Mesendoderm (in vitro differentiated cells): ENCODE measurements at regions not wholly inside any gene's neighbourhood (a gene's known extent, or its start where the extent isn't known, plus 50 kb on each side); places are given as distances from the start of the nearest gene placed in this dataset.

Experiments
- DNase-seq: peaks from one replicate; pipeline ENCODE4 v3.0.0; 2013
- H2AK5ac ChIP-seq: 2 replicates; pipeline ENCODE4 v1.6.1; 2013; ENCODE audit warnings: low read length, inconsistent platforms
- H2BK120ac ChIP-seq: 2 replicates; pipeline ENCODE4 v1.6.1; 2013; ENCODE audit warnings: low read depth, mild to moderate bottlenecking, low read length, moderate library complexity, mixed read lengths
- H2BK15ac ChIP-seq: replicated peaks from 2 replicates; pipeline ENCODE4 v1.6.1; 2013; ENCODE audit warnings: low read depth, mild to moderate bottlenecking, moderate library complexity
- H2BK5ac ChIP-seq: 2 replicates; pipeline ENCODE4 v1.6.1; 2013; ENCODE audit warnings: low read length, inconsistent platforms
- H3K18ac ChIP-seq: 2 replicates; pipeline ENCODE4 v1.6.1; 2013; ENCODE audit warnings: mild to moderate bottlenecking, low read length, mixed read lengths
- H3K23ac ChIP-seq: one replicate; pipeline ENCODE4 v1.6.1; 2013; ENCODE audit warnings: low read length
- H3K27ac ChIP-seq: 2 replicates; pipeline ENCODE4 v1.5.1; 2013; ENCODE audit warnings: low read depth, mild to moderate bottlenecking, inconsistent platforms, low read length, moderate library complexity
- H3K27me3 ChIP-seq: 2 replicates; pipeline ENCODE4 v1.6.1; 2013; ENCODE audit warnings: low read length, control low read depth, mild to moderate bottlenecking, inconsistent platforms; ENCODE audit not compliant: insufficient read depth, poor library complexity
- H3K36me3 ChIP-seq: 2 replicates; pipeline ENCODE4 v1.6.1; 2013; ENCODE audit warnings: low read length, inconsistent platforms; ENCODE audit not compliant: control insufficient read depth, insufficient read depth
- H3K4ac ChIP-seq: one replicate; pipeline ENCODE4 v1.6.1; 2013; ENCODE audit warnings: low read depth, mild to moderate bottlenecking, low read length, moderate library complexity
- H3K4me1 ChIP-seq: 2 replicates; pipeline ENCODE4 v1.6.1; 2013; ENCODE audit warnings: low read depth, low read length, inconsistent platforms; ENCODE audit not compliant: control insufficient read depth
- H3K4me2 ChIP-seq: 2 replicates; pipeline ENCODE4 v1.6.1; 2013; ENCODE audit warnings: low read length
- H3K4me3 ChIP-seq: 2 replicates; pipeline ENCODE4 v1.5.1; 2013; ENCODE audit warnings: mild to moderate bottlenecking, low read length
- H3K56ac ChIP-seq: one replicate; pipeline ENCODE4 v1.6.1; 2013; ENCODE audit warnings: low read length
- H3K79me1 ChIP-seq: 2 replicates; pipeline ENCODE4 v1.6.1; 2013; ENCODE audit warnings: low read length, inconsistent platforms
- H3K79me2 ChIP-seq: 2 replicates; pipeline ENCODE4 v1.6.1; 2013; ENCODE audit warnings: mild to moderate bottlenecking, low read length; ENCODE audit not compliant: control insufficient read depth, insufficient read depth
- H3K9ac ChIP-seq: 2 replicates; pipeline ENCODE4 v1.6.1; 2013; ENCODE audit warnings: low read length, inconsistent platforms
- H4K5ac ChIP-seq: one replicate; pipeline ENCODE4 v1.6.1; 2013; ENCODE audit warnings: low read length
- H4K8ac ChIP-seq: one replicate; pipeline ENCODE4 v1.6.1; 2013; ENCODE audit warnings: low read depth, mild to moderate bottlenecking, control low read depth, low read length, moderate library complexity
- WGBS: extraction: QIAGEN DNeasy Blood & Tissue Kit; methylation state at CpG from one replicate; pipeline ENCODE4 v1.1.7; 2013; ENCODE audit warnings: low lambda C conversion rate, missing lambda C conversion rate; ENCODE audit not compliant: insufficient coverage; ENCODE audit errors: extremely low coverage; 5-methylcytosine and 5-hydroxymethylcytosine counted together

DNA sequence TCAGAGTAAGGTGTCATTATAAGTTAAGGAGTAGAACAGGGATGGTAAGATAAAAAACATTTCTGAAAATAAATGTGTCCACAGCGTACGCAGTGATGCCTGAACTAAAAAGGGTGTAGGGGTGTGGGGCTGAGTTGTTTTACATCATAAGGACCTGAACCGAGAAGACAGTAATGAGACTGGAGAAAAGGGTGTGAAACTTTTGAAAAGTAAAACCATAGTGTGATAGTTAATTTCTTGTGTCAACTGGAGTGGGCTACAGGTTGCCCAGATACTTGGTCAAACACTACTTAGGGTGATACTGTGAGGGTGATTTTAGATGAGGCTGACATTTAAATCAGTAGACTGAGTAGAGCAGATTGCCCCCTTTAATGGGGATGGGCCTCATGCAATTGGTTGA lies 169.0 kb upstream of the PRPS1L1 start:
- Histone ChIP-seq H3K23ac (no peak overlapping the region), H3K18ac (no peak overlapping the region), H3K79me2 (no peaks in the 10 kb centered on the region), H2AK5ac (no peak overlapping the region), H3K9ac (no peak overlapping the region), H3K56ac (no peak overlapping the region), H2BK120ac (no peak overlapping the region), H3K4ac (no peak overlapping the region), H3K4me1 (no peaks in the 10 kb centered on the region), H4K5ac (no peak overlapping the region), H3K79me1 (no peaks in the 10 kb centered on the region), H3K27me3 (no peaks in the 10 kb centered on the region), H3K4me3 (no peak overlapping the region), H3K36me3 (no peaks in the 10 kb centered on the region), H3K27ac (no peak overlapping the region), H4K8ac (no peak overlapping the region), H2BK15ac (no peak overlapping the region), H3K4me2 (no peak overlapping the region), H2BK5ac (no peak overlapping the region)
- no CpG with 5 or more reads among the region's 3 CpGs for WGBS
- DNase-seq = no peak

DNA sequence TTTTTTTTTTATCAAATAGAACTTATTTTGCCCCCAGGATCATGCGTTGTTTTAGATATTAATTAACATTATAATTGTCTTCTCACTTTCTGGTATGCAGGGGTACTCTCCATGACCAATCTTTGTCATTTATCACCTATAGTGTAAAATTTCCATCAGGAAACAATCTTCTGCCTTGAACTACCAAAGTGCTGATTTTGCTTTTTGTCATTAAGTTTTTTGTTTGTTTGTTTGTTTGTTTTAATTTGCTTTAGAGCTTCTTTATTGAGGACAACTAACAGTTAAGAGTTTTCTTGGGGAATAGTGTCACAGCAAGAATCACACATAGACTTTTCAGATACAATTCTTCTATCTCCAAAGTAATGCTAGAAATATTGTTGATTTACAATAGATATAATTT lies 171.2 kb upstream of the PRPS1L1 start:
- H3K79me2 ChIP-seq = no peaks in the 10 kb centered on the region
- H3K4me3 ChIP-seq = no peak overlapping the region
- no peaks in the 10 kb centered on the region for H3K27me3 ChIP-seq
- no peak overlapping the region for H2BK120ac ChIP-seq
- no peak overlapping the region for H3K56ac ChIP-seq
- no peak for DNase-seq
- H3K27ac ChIP-seq = no peak overlapping the region
- H3K36me3 ChIP-seq = no peaks in the 10 kb centered on the region
- H3K23ac ChIP-seq = no peak overlapping the region
- no peak overlapping the region for H3K4ac ChIP-seq
- H2AK5ac ChIP-seq = no peak overlapping the region
- no CpG with 5 or more reads among the region's 1 CpG for WGBS
- no peak overlapping the region for H2BK15ac ChIP-seq
- H2BK5ac ChIP-seq = no peak overlapping the region
- H3K79me1 ChIP-seq = no peaks in the 10 kb centered on the region
- H4K8ac ChIP-seq = no peak overlapping the region
- no peaks in the 10 kb centered on the region for H3K4me1 ChIP-seq
- H3K4me2 ChIP-seq = no peak overlapping the region
- H3K9ac ChIP-seq = no peak overlapping the region
- no peak overlapping the region for H3K18ac ChIP-seq
- no peak overlapping the region for H4K5ac ChIP-seq

DNA sequence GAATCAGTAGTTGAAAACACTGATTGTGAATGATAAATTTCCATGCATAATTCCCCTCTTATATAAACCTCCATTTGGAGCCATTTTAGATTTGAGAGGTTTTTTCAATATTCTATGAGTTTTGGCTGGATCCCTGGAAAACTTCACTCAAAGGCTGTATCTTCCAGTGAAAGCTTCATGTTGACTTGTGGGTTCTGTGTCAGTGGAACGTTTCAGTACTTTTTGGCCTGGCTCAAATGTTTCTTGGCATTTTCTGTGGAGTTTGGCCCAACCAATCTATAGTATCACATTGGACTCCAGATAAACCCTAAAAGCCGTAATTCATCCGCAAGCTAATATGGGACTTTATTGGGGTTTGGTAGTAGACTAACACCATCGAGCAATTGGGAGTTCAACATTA lies 172.6 kb upstream of the PRPS1L1 start:
- Histone ChIP-seq H4K8ac (no peak overlapping the region), H2BK15ac (no peak overlapping the region)
- no CpG with 5 or more reads among the region's 4 CpGs for WGBS

DNA sequence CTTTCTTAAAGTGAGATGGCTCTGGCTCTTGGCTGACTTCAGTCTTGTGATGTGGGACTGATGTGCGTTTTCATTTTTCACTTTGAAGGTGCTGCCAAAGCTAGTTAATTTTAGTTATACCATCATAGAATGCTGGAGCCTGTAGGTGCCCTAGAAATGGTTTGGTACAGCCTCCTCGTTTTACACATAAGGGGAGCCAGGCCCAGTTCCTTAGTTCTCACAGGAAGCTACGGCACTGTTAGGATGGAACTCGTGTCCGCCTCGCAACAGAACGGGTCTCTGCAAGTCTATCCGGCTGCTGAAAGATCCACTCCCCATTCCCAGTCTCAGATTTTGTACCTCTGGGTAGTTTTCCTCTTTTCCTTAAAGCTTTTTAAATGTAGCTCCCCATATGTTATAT lies 173.2 kb upstream of the PRPS1L1 start:
- no peak for DNase-seq
- H3K56ac ChIP-seq = no peak overlapping the region

More for the DNA sequence above, 172.6 kb upstream of the PRPS1L1 start:
- Histone ChIP-seq H2AK5ac (no peak overlapping the region), H3K56ac (no peak overlapping the region), H3K36me3 (no peaks in the 10 kb centered on the region), H3K27ac (no peak overlapping the region), H2BK5ac (no peak overlapping the region), H4K5ac (no peak overlapping the region), H3K9ac (no peak overlapping the region), H3K4me3 (no peak overlapping the region), H3K4me2 (no peak overlapping the region), H3K27me3 (no peaks in the 10 kb centered on the region), H3K4me1 (no peaks in the 10 kb centered on the region), H3K79me2 (no peaks in the 10 kb centered on the region), H3K4ac (no peak overlapping the region), H3K18ac (no peak overlapping the region), H3K23ac (no peak overlapping the region), H3K79me1 (no peaks in the 10 kb centered on the region), H2BK120ac (no peak overlapping the region)
- DNase-seq = no peak

DNA sequence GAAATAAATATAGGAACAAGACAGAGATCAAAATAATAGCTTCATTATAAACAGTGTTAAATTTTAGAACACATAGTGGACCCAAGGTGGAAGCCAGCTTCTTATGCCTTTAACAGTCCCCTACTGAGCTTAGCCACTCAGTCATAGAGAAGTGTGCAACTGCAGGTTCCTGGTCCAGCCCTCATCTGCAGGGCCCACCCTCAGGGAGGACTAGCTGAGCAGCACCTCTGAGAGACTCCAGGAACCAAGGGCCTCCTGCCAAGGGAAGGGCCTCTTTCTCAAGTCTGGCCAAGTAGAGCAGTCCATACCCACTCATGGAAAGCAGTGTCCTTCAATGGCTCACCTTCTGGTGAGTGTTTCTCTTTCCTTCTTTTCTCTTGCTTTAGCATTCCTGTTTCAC lies 173.7 kb upstream of the PRPS1L1 start:
- H3K4me1 ChIP-seq = no peaks in the 10 kb centered on the region
- H3K27ac ChIP-seq = no peak overlapping the region
- DNase-seq = no peak
- no peaks in the 10 kb centered on the region for H3K79me2 ChIP-seq
- no peak overlapping the region for H3K9ac ChIP-seq
- H2BK5ac ChIP-seq = no peak overlapping the region
- no peak overlapping the region for H4K8ac ChIP-seq
- no peak overlapping the region for H4K5ac ChIP-seq
- H3K4me3 ChIP-seq = no peak overlapping the region
- no peaks in the 10 kb centered on the region for H3K79me1 ChIP-seq
- no peak overlapping the region for H3K56ac ChIP-seq
- no peak overlapping the region for H3K23ac ChIP-seq
- no peak overlapping the region for H2BK15ac ChIP-seq
- H3K27me3 ChIP-seq = no peaks in the 10 kb centered on the region
- no peak overlapping the region for H3K4me2 ChIP-seq
- H2AK5ac ChIP-seq = no peak overlapping the region
- H2BK120ac ChIP-seq = no peak overlapping the region
- no peaks in the 10 kb centered on the region for H3K36me3 ChIP-seq
- no peak overlapping the region for H3K4ac ChIP-seq
- no peak overlapping the region for H3K18ac ChIP-seq

More for the DNA sequence above, 173.2 kb upstream of the PRPS1L1 start:
- Histone ChIP-seq H3K4ac (no peak overlapping the region), H2BK15ac (no peak overlapping the region), H4K5ac (no peak overlapping the region), H2BK5ac (no peak overlapping the region), H4K8ac (no peak overlapping the region), H2AK5ac (no peak overlapping the region), H3K79me2 (no peaks in the 10 kb centered on the region), H2BK120ac (no peak overlapping the region), H3K9ac (no peak overlapping the region), H3K27me3 (no peaks in the 10 kb centered on the region), H3K36me3 (no peaks in the 10 kb centered on the region), H3K4me3 (no peak overlapping the region), H3K4me2 (no peak overlapping the region), H3K27ac (no peak overlapping the region), H3K4me1 (no peaks in the 10 kb centered on the region), H3K23ac (no peak overlapping the region), H3K18ac (no peak overlapping the region), H3K79me1 (no peaks in the 10 kb centered on the region)
- no CpG with 5 or more reads among the region's 8 CpGs for WGBS

DNA sequence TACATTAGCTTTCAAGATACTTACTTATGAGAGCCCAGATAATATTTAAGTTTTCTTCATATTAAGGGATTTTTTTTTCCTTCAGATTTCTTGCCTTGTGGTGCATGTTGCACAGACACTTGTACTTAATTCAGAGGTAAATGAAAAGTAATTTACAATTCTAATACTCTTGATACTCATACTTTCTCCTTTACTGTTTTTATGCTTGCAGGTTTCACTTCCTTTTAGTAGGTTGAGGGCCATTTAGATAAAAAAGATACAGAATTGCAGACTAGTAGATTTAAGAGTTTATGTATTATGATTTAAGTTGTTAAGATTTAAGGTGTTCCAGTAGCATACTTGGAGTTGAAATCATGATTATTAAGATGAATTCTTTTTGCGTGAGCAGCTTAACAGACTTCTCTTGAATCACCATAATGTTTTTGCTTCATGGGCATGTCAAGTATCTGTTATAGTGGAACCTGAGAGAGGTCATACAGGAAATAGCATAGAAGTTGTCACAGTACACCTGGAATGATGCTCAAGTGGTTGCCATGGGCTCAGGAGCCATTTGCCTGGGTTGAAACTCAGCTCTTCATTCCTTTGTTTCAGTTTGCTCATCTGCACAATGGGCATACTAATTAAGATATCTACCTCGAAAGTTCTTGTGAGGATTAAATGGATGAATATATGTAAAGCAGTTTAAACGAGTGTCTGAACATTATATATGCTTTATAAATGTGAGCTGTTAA lies 174.8 kb upstream of the PRPS1L1 start:
- Histone ChIP-seq H3K4ac (no peak overlapping the region), H3K56ac (no peak overlapping the region), H3K36me3 (no peaks in the 10 kb centered on the region), H3K4me1 (no peaks in the 10 kb centered on the region), H3K18ac (no peak overlapping the region), H3K4me3 (no peak overlapping the region), H2BK120ac (no peak overlapping the region), H2BK5ac (no peak overlapping the region), H4K8ac (no peak overlapping the region), H2BK15ac (no peak overlapping the region), H3K79me2 (no peaks in the 10 kb centered on the region), H3K27me3 (no peaks in the 10 kb centered on the region), H3K79me1 (no peaks in the 10 kb centered on the region), H3K23ac (no peak overlapping the region), H3K9ac (no peak overlapping the region), H4K5ac (no peak overlapping the region), H3K27ac (no peak overlapping the region), H2AK5ac (no peak overlapping the region), H3K4me2 (no peak overlapping the region)
- whole genome bisulfite sequencing = 100% methylated on average over 1 of the region's 3 CpGs
- no peak for DNase-seq
